Upper lobe of left lung (tissue), 6 donors: ENCODE measurements at regions not wholly inside any gene's neighbourhood (a gene's known extent, or its start where the extent isn't known, plus 50 kb on each side); places are given as distances from the start of the nearest gene placed in this dataset.

ENCODE experiments used
- ATAC-seq, 2 donors: fragments of 200-7000 bp; cut with Tn5 transposase; one replicate each; pipeline ENCODE4 v1.9.1; 2022; ENCODE audit warnings: mild to moderate bottlenecking in 2 of 2, moderate library complexity in 2 of 2; ENCODE audit not compliant: low FRiP score in 2 of 2
- DNase-seq, 2 donors: peaks; one replicate each; pipeline ENCODE4 v3.0.0-alpha.2; 2019 to 2020
- H3K27ac ChIP-seq, 4 donors: fragments of 200-600 bp; sonication (generic); one replicate each; pipeline ENCODE4 v1.5.1; 2016 to 2019
- H3K27me3 ChIP-seq, 4 donors: fragments of 200-600 bp; sonication (generic); one replicate each; pipeline ENCODE4 v1.5.1; 2017 to 2019
- H3K36me3 ChIP-seq, 4 donors: fragments of 200-600 bp; sonication (generic); one replicate each; pipeline ENCODE4 v1.5.1; 2016 to 2019
- H3K4me1 ChIP-seq, 4 donors: fragments of 200-600 bp; sonication (generic); one replicate each; pipeline ENCODE4 v1.5.1; 2018 to 2019
- H3K4me3 ChIP-seq, 4 donors: fragments of 200-600 bp; sonication (generic); one replicate each; pipeline ENCODE4 v1.5.1; 2017 to 2019; ENCODE audit warnings: mild to moderate bottlenecking in 2 of 4, moderate library complexity in 1 of 4
- H3K9me3 ChIP-seq, 4 donors: fragments of 200-600 bp; sonication (generic); one replicate each; pipeline ENCODE4 v1.5.1; 2018 to 2019
- CTCF ChIP-seq, 6 experiments: fragments of 450-650 bp in 4 of 6; fragments of 200-600 bp in 2 of 6; sonication (generic) in 2 of 6; IDR thresholded peaks; one replicate each; pipeline ENCODE4 v1.5.1; 2016 to 2019; ENCODE audit warnings: antibody characterized with exemption in 6 of 6
- EP300 ChIP-seq, 4 donors: sonication (generic); formaldehyde crosslinking; IDR thresholded peaks; one replicate each; pipeline ENCODE4 v1.5.1; 2017; ENCODE audit warnings: antibody characterized with exemption in 4 of 4, control low read depth in 2 of 4
- POLR2A ChIP-seq, 4 donors: fragments of 450-650 bp; IDR thresholded peaks; one replicate each; pipeline ENCODE4 v1.5.1; 2016 to 2017; ENCODE audit warnings: antibody characterized with exemption in 4 of 4, mild to moderate bottlenecking in 2 of 4
- POLR2AphosphoS5 ChIP-seq, 2 donors: sonication (generic); formaldehyde crosslinking; IDR thresholded peaks; one replicate each; pipeline ENCODE4 v1.5.1; 2017; ENCODE audit warnings: antibody characterized with exemption in 2 of 2
- WGBS, 2 donors: methylation state at CpG; one replicate each; pipeline ENCODE4 v1.1.5; 2017 to 2018; 5-methylcytosine and 5-hydroxymethylcytosine counted together
- donor health status: DM: no; HTN: no; CAD: no; lungs with moderate emphysema.
- donor health status: DM: no; HTN: yes; CAD: no; lungs with severe emphysema.

DNA sequence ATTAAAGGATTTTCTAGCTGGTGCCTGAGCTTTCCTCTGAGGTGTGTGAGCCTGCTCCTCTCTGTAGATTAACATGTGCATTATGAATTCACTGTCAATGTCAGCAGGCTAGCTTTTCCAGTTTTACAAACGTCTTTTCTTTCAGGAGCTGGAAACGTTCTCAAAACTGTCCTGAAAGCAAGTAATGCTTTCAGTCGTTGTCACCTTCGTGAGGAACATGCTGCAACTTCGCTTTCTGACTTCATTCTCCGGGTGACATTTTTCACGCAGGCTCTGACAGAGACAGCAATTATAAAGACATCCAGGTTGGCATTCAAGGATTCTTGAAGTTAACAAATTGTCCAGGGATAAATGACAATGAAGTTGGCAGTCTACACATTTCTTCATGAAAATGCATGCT, 671.5 kb downstream of the DHX35 start:
- H3K4me1 ChIP-seq, result no peaks in the 10 kb centered on the region
- no peak for DNase-seq
- WGBS, 2 donors, result 67 to 72% methylated on average over 7 of the region's 7 CpGs
- H3K36me3 ChIP-seq, result no peaks in the 10 kb centered on the region
- ATAC-seq, result no peak
- H3K4me3 ChIP-seq, result no peak overlapping the region
- TF ChIP-seq CTCF (IDR thresholded peaks at IDR 0.05) (no peak), EP300 (IDR thresholded peaks at IDR 0.05) (no peak), POLR2AphosphoS5 (IDR thresholded peaks at IDR 0.05) (no peak), POLR2A (IDR thresholded peaks at IDR 0.05) (no peak)
- no peak overlapping the region for H3K27ac ChIP-seq
- H3K9me3 ChIP-seq, result no peaks in the 10 kb centered on the region
- H3K27me3 ChIP-seq, result no peaks in the 10 kb centered on the region

DNA sequence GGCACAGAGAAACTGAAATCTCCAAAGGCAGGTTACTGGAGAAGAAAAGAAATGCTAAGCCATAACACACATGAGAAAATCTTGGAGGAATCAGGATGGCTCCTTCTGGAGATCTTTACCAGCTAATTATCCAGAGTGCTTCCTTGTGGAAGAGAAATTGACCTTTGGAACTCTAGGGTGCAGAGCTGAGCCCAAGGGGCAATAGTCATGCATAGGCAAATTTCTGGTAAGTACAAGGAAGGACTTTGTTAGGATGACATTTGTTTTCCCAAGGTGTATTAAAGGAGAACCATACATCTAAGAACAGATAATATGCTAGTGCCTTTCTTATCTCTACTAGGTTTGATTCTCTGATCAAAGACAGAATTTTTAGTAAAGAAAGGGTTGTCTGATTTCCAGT, 670.6 kb downstream of the DHX35 start:
- Histone ChIP-seq H3K27me3 (no peaks in the 10 kb centered on the region), H3K36me3 (no peaks in the 10 kb centered on the region), H3K4me1 (no peaks in the 10 kb centered on the region), H3K27ac (no peak overlapping the region), H3K9me3 (no peaks in the 10 kb centered on the region), H3K4me3 (no peak overlapping the region)
- no peak for TF ChIP-seq EP300 (IDR thresholded peaks at IDR 0.05)
- no peak for TF ChIP-seq POLR2A (IDR thresholded peaks at IDR 0.05)
- no peak for TF ChIP-seq POLR2AphosphoS5 (IDR thresholded peaks at IDR 0.05)
- no peak for TF ChIP-seq CTCF (IDR thresholded peaks at IDR 0.05)
- DNase-seq, result no peak
- ATAC-seq, result no peak

- H3K4me1 ChIP-seq, result no peaks in the 10 kb centered on the region
- no peak for DNase-seq
- H3K27me3 ChIP-seq, result no peaks in the 10 kb centered on the region
- H3K27ac ChIP-seq, result no peak overlapping the region
- H3K9me3 ChIP-seq, result no peaks in the 10 kb centered on the region
- TF ChIP-seq POLR2A (IDR thresholded peaks at IDR 0.05), result no peak
- no peak for TF ChIP-seq CTCF (IDR thresholded peaks at IDR 0.05)
- ATAC-seq, result no peak
- H3K4me3 ChIP-seq, result no peak overlapping the region
- no peaks in the 10 kb centered on the region for H3K36me3 ChIP-seq
These were observed 670.0 kb downstream of the DHX35 start for GRCh38 chr20:39632176-39632575.

- no peaks in the 10 kb centered on the region for H3K4me1 ChIP-seq
- no peak for ATAC-seq
- no peak for DNase-seq
- TF ChIP-seq EP300 (IDR thresholded peaks at IDR 0.05) (no peak), POLR2AphosphoS5 (IDR thresholded peaks at IDR 0.05) (no peak), CTCF (IDR thresholded peaks at IDR 0.05) (no peak), POLR2A (IDR thresholded peaks at IDR 0.05) (no peak)
- H3K9me3 ChIP-seq, result no peaks in the 10 kb centered on the region
- no peaks in the 10 kb centered on the region for H3K36me3 ChIP-seq
- H3K27me3 ChIP-seq, result no peaks in the 10 kb centered on the region
- H3K27ac ChIP-seq, result no peak overlapping the region
- no peak overlapping the region for H3K4me3 ChIP-seq
These were observed 669.4 kb downstream of the DHX35 start for GRCh38 chr20:39631557-39631956.

- Histone ChIP-seq H3K9me3 (no peaks in the 10 kb centered on the region), H3K4me3 (no peak overlapping the region), H3K27me3 (no peaks in the 10 kb centered on the region), H3K4me1 (no peaks in the 10 kb centered on the region), H3K36me3 (no peaks in the 10 kb centered on the region), H3K27ac (no peak overlapping the region)
- ATAC-seq (no peak), DNase-seq (no peak)
- TF ChIP-seq POLR2A (IDR thresholded peaks at IDR 0.05) (no peak), POLR2AphosphoS5 (IDR thresholded peaks at IDR 0.05) (no peak), EP300 (IDR thresholded peaks at IDR 0.05) (no peak), CTCF (IDR thresholded peaks at IDR 0.05) (no peak)
- 81 to 95% methylated on average over 4 of the region's 4 CpGs for WGBS, 2 donors
These were observed 668.2 kb downstream of the DHX35 start for GRCh38 chr20:39630215-39630908.
